ENCODE measurements at regions not wholly inside any gene's neighbourhood (a gene's known extent, or its start where the extent isn't known, plus 50 kb on each side); places are given as distances from the start of the nearest gene placed in this dataset.
"Not testable (repeated sequence)": the region's sequence is repeated elsewhere in the genome, so short reads cannot be mapped to it uniquely, and the experiment has no call there.

GRCh38 chr5:20943183-20943971, 955.4 kb upstream of the CDH18 start:
- not testable (repeated sequence) for TF ChIP-seq POLR2AphosphoS5, EP300 (IDR thresholded peaks at IDR 0.05)
- TF ChIP-seq, protein P1, sequence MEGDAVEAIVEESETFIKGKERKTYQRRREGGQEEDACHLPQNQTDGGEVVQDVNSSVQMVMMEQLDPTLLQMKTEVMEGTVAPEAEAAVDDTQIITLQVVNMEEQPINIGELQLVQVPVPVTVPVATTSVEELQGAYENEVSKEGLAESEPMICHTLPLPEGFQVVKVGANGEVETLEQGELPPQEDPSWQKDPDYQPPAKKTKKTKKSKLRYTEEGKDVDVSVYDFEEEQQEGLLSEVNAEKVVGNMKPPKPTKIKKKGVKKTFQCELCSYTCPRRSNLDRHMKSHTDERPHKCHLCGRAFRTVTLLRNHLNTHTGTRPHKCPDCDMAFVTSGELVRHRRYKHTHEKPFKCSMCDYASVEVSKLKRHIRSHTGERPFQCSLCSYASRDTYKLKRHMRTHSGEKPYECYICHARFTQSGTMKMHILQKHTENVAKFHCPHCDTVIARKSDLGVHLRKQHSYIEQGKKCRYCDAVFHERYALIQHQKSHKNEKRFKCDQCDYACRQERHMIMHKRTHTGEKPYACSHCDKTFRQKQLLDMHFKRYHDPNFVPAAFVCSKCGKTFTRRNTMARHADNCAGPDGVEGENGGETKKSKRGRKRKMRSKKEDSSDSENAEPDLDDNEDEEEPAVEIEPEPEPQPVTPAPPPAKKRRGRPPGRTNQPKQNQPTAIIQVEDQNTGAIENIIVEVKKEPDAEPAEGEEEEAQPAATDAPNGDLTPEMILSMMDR (IDR thresholded peaks at IDR 0.05), result not testable (repeated sequence)

All from suprapubic skin (tissue), 4 donors.